Neural progenitor cell (in vitro differentiated cells): ENCODE measurements at regions not wholly inside any gene's neighbourhood (a gene's known extent, or its start where the extent isn't known, plus 50 kb on each side); places are given as distances from the start of the nearest gene placed in this dataset.

ENCODE experiments used
- DNase-seq: peaks from one replicate; pipeline ENCODE4 v3.0.0-alpha.2; 2016; ENCODE audit warnings: low spot score
- H2AFZ ChIP-seq: fragments of 200-600 bp; sonication (generic); replicated peaks from 2 replicates; pipeline ENCODE4 v1.6.1; 2016; ENCODE audit warnings: antibody characterized with exemption
- H3F3A ChIP-seq: fragments of 200-600 bp; sonication (generic); 2 replicates; pipeline ENCODE4 v1.6.1; 2016; ENCODE audit warnings: antibody characterized with exemption, low read depth
- H3K27ac ChIP-seq: fragments of 200-600 bp; sonication (generic); 2 replicates; pipeline ENCODE4 v1.5.1; 2016; ENCODE audit warnings: mild to moderate bottlenecking
- H3K27me3 ChIP-seq: fragments of 200-600 bp; sonication (generic); 2 replicates; pipeline ENCODE4 v1.6.1; 2016; ENCODE audit warnings: mild to moderate bottlenecking, moderate library complexity
- H3K36me3 ChIP-seq: fragments of 200-600 bp; sonication (generic); 2 replicates; pipeline ENCODE4 v1.5.1; 2016
- H3K4me1 ChIP-seq: fragments of 200-600 bp; sonication (generic); 2 replicates; pipeline ENCODE4 v1.6.1; 2016; ENCODE audit warnings: mixed run types
- H3K4me2 ChIP-seq: fragments of 200-600 bp; sonication (generic); 2 replicates; pipeline ENCODE4 v1.6.1; 2016
- H3K4me3 ChIP-seq: fragments of 200-600 bp; sonication (generic); 2 replicates; pipeline ENCODE4 v1.5.1; 2016
- H3K79me2 ChIP-seq: fragments of 200-600 bp; sonication (generic); 2 replicates; pipeline ENCODE4 v1.6.1; 2016; ENCODE audit warnings: low read depth
- H3K9ac ChIP-seq: fragments of 200-600 bp; sonication (generic); 2 replicates; pipeline ENCODE4 v1.6.1; 2016
- H3K9me3 ChIP-seq: fragments of 200-600 bp; sonication (generic); 2 replicates; pipeline ENCODE4 v1.5.1; 2016; ENCODE audit warnings: low read depth
- H4K20me1 ChIP-seq: fragments of 200-600 bp; sonication (generic); 2 replicates; pipeline ENCODE4 v1.6.1; 2016; ENCODE audit warnings: low read depth
- H3K27ac Mint-ChIP-seq: 3 replicates; pipeline ENCODE4 v1.8.0; 2021; ENCODE audit warnings: mixed read lengths
- H3K27me3 Mint-ChIP-seq: 2 replicates; pipeline ENCODE4 v1.8.0; 2022; ENCODE audit warnings: low read depth, mild to moderate bottlenecking, inconsistent platforms, moderate library complexity, mixed read lengths; ENCODE audit not compliant: insufficient read depth
- H3K36me3 Mint-ChIP-seq: 3 replicates; pipeline ENCODE4 v1.8.0; 2021; ENCODE audit warnings: mixed read lengths
- H3K4me1 Mint-ChIP-seq: 3 replicates; pipeline ENCODE4 v1.8.0; 2021; ENCODE audit warnings: mixed read lengths
- H3K4me3 Mint-ChIP-seq: 3 replicates; pipeline ENCODE4 v1.8.0; 2021; ENCODE audit warnings: mild to moderate bottlenecking, moderate library complexity, mixed read lengths
- H3K9me3 Mint-ChIP-seq: 3 replicates; pipeline ENCODE4 v1.8.0; 2020; ENCODE audit warnings: mixed read lengths
- EZH2 ChIP-seq: fragments of 200-600 bp; sonication (generic); IDR thresholded peaks from 2 replicates; pipeline ENCODE4 v1.6.1; 2017; ENCODE audit warnings: antibody characterized with exemption, mild to moderate bottlenecking, moderate library complexity
- EZH2phosphoT487 ChIP-seq: fragments of 200-600 bp; sonication (generic); IDR thresholded peaks from 2 replicates; pipeline ENCODE4 v1.6.1; 2017; ENCODE audit warnings: antibody characterized with exemption
- TF ChIP-seq, protein P1 (sequence below): fragments of 200-600 bp; sonication (generic); IDR thresholded peaks from 2 replicates; pipeline ENCODE4 v1.5.1; 2017; ENCODE audit warnings: antibody characterized with exemption, mild to moderate bottlenecking

DNA sequence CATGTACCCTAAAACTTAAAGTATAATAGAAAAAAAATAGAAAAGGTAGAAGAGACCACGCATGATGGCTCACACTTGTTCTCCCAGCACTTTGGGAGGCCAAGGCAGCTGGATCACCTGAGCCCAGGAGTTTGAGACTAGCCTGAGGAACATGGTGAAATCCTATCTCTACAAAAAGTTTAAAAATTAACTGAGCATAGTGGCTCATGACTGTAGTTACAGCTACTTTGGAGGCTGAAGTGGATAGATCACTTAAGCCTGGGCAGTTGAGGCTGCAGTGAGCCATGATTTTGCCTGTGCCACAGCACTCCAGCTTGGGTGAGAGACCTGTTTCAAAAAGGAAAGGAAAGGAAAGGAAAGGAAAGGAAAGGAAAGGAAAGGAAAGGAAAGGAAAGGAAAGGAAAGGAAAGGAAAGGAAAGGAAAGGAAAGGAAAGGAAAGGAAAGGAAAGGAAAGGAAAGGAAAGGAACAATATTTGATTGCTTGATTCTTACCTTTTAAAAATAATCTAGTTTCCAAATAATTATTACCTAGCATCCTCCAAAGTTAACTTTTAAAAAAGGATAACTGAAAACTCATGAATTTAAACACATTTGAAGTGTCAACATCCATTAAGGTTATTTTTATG is 99.9 kb upstream of the PAX6 start:
- no peaks in the 10 kb centered on the region for H3K4me1 ChIP-seq
- H3K36me3 ChIP-seq = no peaks in the 10 kb centered on the region
- no peak overlapping the region for H3K4me3 Mint-ChIP-seq
- H3K27me3 Mint-ChIP-seq = peaks cover 5% of the 10 kb centered on the region
- no peaks in the 10 kb centered on the region for H3K79me2 ChIP-seq
- H3K4me3 ChIP-seq = no peak overlapping the region
- H3K4me2 ChIP-seq = no peak overlapping the region
- no peaks in the 10 kb centered on the region for H3F3A ChIP-seq
- no peak for DNase-seq
- H3K27ac Mint-ChIP-seq = no peak overlapping the region
- H3K27ac ChIP-seq = no peak overlapping the region
- H3K4me1 Mint-ChIP-seq = no peaks in the 10 kb centered on the region
- no peaks in the 10 kb centered on the region for H3K36me3 Mint-ChIP-seq
- H3K9me3 Mint-ChIP-seq = peaks cover 8% of the 10 kb centered on the region
- H3K9me3 ChIP-seq = no peaks in the 10 kb centered on the region
- H3K9ac ChIP-seq = no peak overlapping the region
- TF ChIP-seq, protein P1, sequence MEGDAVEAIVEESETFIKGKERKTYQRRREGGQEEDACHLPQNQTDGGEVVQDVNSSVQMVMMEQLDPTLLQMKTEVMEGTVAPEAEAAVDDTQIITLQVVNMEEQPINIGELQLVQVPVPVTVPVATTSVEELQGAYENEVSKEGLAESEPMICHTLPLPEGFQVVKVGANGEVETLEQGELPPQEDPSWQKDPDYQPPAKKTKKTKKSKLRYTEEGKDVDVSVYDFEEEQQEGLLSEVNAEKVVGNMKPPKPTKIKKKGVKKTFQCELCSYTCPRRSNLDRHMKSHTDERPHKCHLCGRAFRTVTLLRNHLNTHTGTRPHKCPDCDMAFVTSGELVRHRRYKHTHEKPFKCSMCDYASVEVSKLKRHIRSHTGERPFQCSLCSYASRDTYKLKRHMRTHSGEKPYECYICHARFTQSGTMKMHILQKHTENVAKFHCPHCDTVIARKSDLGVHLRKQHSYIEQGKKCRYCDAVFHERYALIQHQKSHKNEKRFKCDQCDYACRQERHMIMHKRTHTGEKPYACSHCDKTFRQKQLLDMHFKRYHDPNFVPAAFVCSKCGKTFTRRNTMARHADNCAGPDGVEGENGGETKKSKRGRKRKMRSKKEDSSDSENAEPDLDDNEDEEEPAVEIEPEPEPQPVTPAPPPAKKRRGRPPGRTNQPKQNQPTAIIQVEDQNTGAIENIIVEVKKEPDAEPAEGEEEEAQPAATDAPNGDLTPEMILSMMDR = no peak
- no peak for TF ChIP-seq EZH2phosphoT487
- no peak overlapping the region for H2AFZ ChIP-seq
- no peaks in the 10 kb centered on the region for H4K20me1 ChIP-seq
- no peaks in the 10 kb centered on the region for H3K27me3 ChIP-seq

DNA sequence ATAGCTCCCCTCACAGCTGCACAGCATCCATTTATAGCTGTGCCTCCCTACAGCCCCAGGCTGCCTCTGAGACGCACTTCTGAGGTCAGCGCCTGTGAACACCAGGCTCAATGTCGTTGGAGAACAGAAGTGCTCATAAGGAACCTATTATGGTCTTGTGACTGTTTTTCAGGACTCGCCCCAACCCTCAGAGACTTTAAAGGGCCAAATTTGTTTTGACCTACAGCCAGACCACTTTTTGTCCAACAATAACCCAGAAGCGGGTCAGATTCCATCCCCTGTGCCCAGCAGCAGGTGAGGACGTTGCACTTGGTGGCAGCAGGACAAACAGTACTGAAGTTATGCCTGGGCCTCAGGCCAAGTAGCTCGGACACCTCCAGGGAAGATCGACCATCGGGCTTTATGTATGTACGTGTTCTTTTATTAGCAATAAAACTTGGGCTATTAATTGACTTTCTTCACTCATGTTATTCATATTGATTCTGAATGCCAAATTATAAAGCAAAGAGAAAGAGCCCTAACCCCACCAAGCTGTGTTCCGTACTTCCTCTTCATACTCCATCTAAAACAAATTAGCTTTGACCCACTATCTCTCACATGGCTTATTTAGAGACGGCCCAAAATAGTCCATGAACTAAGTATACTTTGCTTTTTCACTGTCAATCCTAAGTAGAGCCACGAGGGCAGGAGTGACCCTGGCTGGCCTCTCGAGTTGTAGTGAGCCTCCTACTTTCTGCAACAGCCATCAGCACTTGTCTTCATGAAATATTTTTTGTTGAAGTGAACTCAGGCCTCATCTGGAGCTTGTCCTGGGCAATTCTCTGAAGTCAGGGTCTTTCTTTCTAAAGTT is 92.3 kb upstream of the PAX6 start:
- Mint-ChIP-seq H3K4me1 (no peaks in the 10 kb centered on the region), H3K9me3 (peaks cover 18% of the 10 kb centered on the region), H3K27ac (no peak overlapping the region), H3K36me3 (peaks cover 2% of the 10 kb centered on the region), H3K4me3 (no peak overlapping the region), H3K27me3 (peaks cover 17% of the 10 kb centered on the region)
- Histone ChIP-seq H3K27me3 (no peaks in the 10 kb centered on the region), H3F3A (no peaks in the 10 kb centered on the region), H3K79me2 (no peaks in the 10 kb centered on the region), H3K4me3 (no peak overlapping the region), H3K4me2 (no peak overlapping the region), H2AFZ (no peak overlapping the region), H3K27ac (no peak overlapping the region), H4K20me1 (no peaks in the 10 kb centered on the region), H3K9ac (no peak overlapping the region), H3K4me1 (no peaks in the 10 kb centered on the region), H3K36me3 (no peaks in the 10 kb centered on the region), H3K9me3 (no peaks in the 10 kb centered on the region)
- TF ChIP-seq EZH2phosphoT487 = no peak
- TF ChIP-seq, protein P1 = no peak
- TF ChIP-seq EZH2 = no peak
- no peak for DNase-seq

DNA sequence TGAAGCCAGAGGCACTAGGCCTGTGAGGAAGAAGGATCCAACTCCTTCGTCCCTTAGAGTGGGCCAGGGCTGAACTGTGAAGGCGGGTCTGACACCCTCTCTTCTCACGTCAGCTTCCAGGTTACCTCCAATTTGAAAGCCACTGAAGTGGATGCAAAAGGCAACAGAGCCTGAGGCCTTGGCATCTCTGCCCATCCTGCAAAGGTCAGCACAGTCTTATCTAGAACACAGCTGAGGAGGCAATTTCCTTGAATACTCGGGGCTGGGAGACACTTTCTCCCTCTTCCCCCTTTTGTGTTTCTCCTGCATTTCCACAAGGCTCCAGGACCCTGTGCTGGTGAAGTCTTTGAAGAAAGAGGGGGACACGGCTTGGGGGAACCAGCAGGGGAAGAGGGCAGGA is 91.6 kb upstream of the PAX6 start:
- Mint-ChIP-seq H3K9me3 (peaks cover 18% of the 10 kb centered on the region), H3K27ac (no peak overlapping the region), H3K36me3 (peaks cover 2% of the 10 kb centered on the region), H3K4me3 (no peak overlapping the region), H3K4me1 (no peaks in the 10 kb centered on the region), H3K27me3 (peaks cover 22% of the 10 kb centered on the region)
- Histone ChIP-seq H3F3A (no peaks in the 10 kb centered on the region), H2AFZ (no peak overlapping the region), H3K4me3 (no peak overlapping the region), H3K36me3 (no peaks in the 10 kb centered on the region), H3K4me1 (no peaks in the 10 kb centered on the region), H4K20me1 (no peaks in the 10 kb centered on the region), H3K27ac (no peak overlapping the region), H3K79me2 (no peaks in the 10 kb centered on the region), H3K4me2 (no peak overlapping the region), H3K27me3 (no peaks in the 10 kb centered on the region), H3K9ac (no peak overlapping the region), H3K9me3 (no peaks in the 10 kb centered on the region)
- TF ChIP-seq, protein P1 = no peak
- TF ChIP-seq EZH2 (no peak), EZH2phosphoT487 (no peak)
- DNase-seq = no peak
